Heart right ventricle (tissue), 16 donors: ENCODE measurements at regions not wholly inside any gene's neighbourhood (a gene's known extent, or its start where the extent isn't known, plus 50 kb on each side); places are given as distances from the start of the nearest gene placed in this dataset.
"Not testable (repeated sequence)": the region's sequence is repeated elsewhere in the genome, so short reads cannot be mapped to it uniquely, and the experiment has no call there.

Source experiments
- ATAC-seq, 8 donors: fragments of 200-7000 bp; cut with Tn5 transposase; one replicate each; pipeline ENCODE4 v1.9.1; 2020; ENCODE audit warnings: mild to moderate bottlenecking in 8 of 8, moderate library complexity in 8 of 8, moderate number of reproducible peaks in 1 of 8
- DNase-seq, 2 donors: peaks; one replicate each; pipeline ENCODE4 v3.0.0-alpha.2; 2020
- H3K27ac ChIP-seq, 10 donors: fragments of 200-600 bp; sonication (generic) in 2 of 10; one replicate each; pipeline versions ENCODE4 v1.5.0 to v1.8.0; 2020 to 2022; ENCODE audit warnings: mild to moderate bottlenecking in 3 of 10
- H3K27me3 ChIP-seq, 7 donors: fragments of 200-600 bp; one replicate each; pipeline ENCODE4 v1.8.0; 2021 to 2022; ENCODE audit warnings: mild to moderate bottlenecking in 2 of 7
- H3K36me3 ChIP-seq, 9 donors: fragments of 200-600 bp; sonication (generic) in 1 of 9; one replicate each; pipeline versions ENCODE4 v1.5.0 to v1.8.0; 2020 to 2022; ENCODE audit warnings: mild to moderate bottlenecking in 2 of 9
- H3K4me1 ChIP-seq, 9 donors: fragments of 200-600 bp; sonication (generic) in 1 of 9; one replicate each; pipeline versions ENCODE4 v1.5.0 to v1.8.0; 2020 to 2022; ENCODE audit warnings: mild to moderate bottlenecking in 4 of 9
- H3K4me3 ChIP-seq, 10 donors: fragments of 200-600 bp; sonication (generic) in 2 of 10; one replicate each; pipeline versions ENCODE4 v1.5.0 to v1.8.0; 2020 to 2022; ENCODE audit warnings: mild to moderate bottlenecking in 7 of 10, moderate library complexity in 2 of 10
- H3K9me3 ChIP-seq, 11 donors: fragments of 200-600 bp in 10 of 11; sonication (generic) in 2 of 11; one replicate each; pipeline versions ENCODE4 v1.5.0 to v1.8.0; 2013 to 2022; ENCODE audit warnings: mild to moderate bottlenecking in 2 of 11, control low read depth in 1 of 11, moderate library complexity in 1 of 11
- WGBS, 2 donors: extraction: QIAGEN DNeasy Blood & Tissue Kit; methylation state at CpG; one replicate each; pipeline ENCODE4 v1.1.7; 2013; ENCODE audit warnings: inconsistent platforms in 1 of 2; 5-methylcytosine and 5-hydroxymethylcytosine counted together
- intact Hi-C, 10 donors: fragments of 100-400 bp; cut with DNase I; formaldehyde crosslinking; loops; one replicate each; pipeline versions ENCODE4 v1.11.1 to v1.14.2; 2022
- TF ChIP-seq, protein P1 (sequence below), 9 donors: fragments of 200-600 bp; sonication (generic) in 2 of 9; IDR thresholded peaks; one replicate each; pipeline versions ENCODE4 v1.5.0 to v1.8.0; 2021 to 2022; ENCODE audit warnings: antibody characterized with exemption in 9 of 9, mild to moderate bottlenecking in 5 of 9, moderate library complexity in 1 of 9
- donor health status: Arrhythmogenic right ventricular cardiomyopathy.
- donor health status: ischemic (EF 13 %, LVEDD 7.1; RV severe dilation, severe dysfunction).
- donor health status: healthy with polysubstance abuse.
- donor health status: DM: no; HTN: yes; CAD: no.
- donor health status: DM: no; HTN: no; CAD: no.
- donor health status: ischemic (EF 25% LVEDD 6.9; RV normal size, moderate dysfunction).
- donor health status: ischemic (EF 25% LVEDD 5.7; RV mildly dilated, moderate dysfunction).
- donor health status: healthy.
- donor health status: DM: yes; HTN: yes; CAD: no.
- donor health status: Ischemic cardiomyopathy.
- donor health status: ischemic (EF 35%, LVEDD 5.7; RV mildly dilated, moderate dysfunction).
- donor health status: nonischemic (EF 11% LVEDD 7.7; RV severe dilation, severe dysfunction).
- donor health status: DM: yes; HTN: yes; CAD: no.
- donor health status: PGD.
- donor health status: ischemic (EF 29% LVEDD 5.4; RV normal size, mild dysfunction).
- donor health status: nonischemic (EF 23%, LVEDD 6.1; RV moderate dilation, normal function).

DNA sequence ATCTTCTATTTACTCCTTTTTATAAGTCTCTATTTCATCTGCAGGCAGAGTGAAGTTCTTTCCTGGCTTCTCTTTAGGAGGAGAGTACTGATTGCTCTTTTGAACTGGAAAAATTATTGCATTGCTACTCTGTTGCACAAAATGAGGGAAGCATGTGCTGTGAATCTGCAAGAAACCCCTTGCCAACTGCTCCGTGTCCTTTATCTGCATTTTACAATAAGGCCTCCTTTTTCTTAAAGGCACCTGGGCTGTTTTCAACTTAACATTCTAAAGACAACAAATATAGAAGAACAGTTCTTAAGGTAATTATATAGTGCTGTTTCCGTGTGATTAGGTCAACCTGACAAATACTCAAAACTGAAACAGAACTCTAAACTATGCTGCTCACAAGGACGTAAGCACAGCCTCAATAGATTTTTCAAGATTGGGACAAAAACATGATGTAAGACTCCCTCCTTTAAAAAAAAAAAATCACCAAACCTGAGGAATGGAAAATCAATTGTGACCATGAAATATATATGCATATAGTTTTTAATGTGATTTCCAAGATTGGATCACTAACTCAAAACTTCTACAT lies 716.6 kb upstream of the INTU start:
- intact Hi-C loops = no loop called here
- ATAC-seq = no peak
- TF ChIP-seq, protein P1, sequence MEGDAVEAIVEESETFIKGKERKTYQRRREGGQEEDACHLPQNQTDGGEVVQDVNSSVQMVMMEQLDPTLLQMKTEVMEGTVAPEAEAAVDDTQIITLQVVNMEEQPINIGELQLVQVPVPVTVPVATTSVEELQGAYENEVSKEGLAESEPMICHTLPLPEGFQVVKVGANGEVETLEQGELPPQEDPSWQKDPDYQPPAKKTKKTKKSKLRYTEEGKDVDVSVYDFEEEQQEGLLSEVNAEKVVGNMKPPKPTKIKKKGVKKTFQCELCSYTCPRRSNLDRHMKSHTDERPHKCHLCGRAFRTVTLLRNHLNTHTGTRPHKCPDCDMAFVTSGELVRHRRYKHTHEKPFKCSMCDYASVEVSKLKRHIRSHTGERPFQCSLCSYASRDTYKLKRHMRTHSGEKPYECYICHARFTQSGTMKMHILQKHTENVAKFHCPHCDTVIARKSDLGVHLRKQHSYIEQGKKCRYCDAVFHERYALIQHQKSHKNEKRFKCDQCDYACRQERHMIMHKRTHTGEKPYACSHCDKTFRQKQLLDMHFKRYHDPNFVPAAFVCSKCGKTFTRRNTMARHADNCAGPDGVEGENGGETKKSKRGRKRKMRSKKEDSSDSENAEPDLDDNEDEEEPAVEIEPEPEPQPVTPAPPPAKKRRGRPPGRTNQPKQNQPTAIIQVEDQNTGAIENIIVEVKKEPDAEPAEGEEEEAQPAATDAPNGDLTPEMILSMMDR (IDR thresholded peaks at IDR 0.05) = no peak
- DNase-seq = no peak
- no peaks in the 10 kb centered on the region for H3K27me3 ChIP-seq
- peaks cover 0 to 11% (median 0%) of the 10 kb centered on the region in 11 donors for H3K9me3 ChIP-seq
- no peak overlapping the region for H3K27ac ChIP-seq
- H3K4me1 ChIP-seq = no peaks in the 10 kb centered on the region
- H3K4me3 ChIP-seq = no peak overlapping the region
- 49 to 54% methylated on average over 3 of the region's 3 CpGs for WGBS, 2 donors
- no peaks in the 10 kb centered on the region for H3K36me3 ChIP-seq

DNA sequence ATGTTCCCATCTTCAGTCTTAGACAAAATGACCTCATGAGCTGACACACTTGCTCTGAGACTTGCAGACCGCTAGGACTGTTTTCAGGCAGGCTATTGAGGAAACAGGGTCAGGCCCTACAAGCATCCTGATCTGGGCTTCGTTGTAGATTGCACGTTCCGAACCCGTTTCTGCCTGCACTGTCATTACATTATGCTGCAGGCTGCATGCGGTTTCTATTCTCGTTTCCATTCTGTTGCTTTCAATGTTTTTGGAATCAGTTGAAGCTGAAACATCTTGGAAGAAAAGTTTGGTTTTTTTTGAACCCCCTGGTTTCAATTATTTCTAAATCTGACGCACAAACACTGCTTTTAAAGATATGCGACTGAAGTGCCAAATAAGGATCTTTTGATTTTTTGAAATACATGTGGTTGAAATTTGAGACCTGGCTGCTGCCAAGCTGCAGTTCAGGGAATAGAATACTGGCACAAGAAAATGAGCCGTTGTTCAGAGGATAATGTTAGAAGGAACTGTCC lies 716.1 kb upstream of the INTU start:
- WGBS, 2 donors = 58 to 66% methylated on average over 10 of the region's 10 CpGs

DNA sequence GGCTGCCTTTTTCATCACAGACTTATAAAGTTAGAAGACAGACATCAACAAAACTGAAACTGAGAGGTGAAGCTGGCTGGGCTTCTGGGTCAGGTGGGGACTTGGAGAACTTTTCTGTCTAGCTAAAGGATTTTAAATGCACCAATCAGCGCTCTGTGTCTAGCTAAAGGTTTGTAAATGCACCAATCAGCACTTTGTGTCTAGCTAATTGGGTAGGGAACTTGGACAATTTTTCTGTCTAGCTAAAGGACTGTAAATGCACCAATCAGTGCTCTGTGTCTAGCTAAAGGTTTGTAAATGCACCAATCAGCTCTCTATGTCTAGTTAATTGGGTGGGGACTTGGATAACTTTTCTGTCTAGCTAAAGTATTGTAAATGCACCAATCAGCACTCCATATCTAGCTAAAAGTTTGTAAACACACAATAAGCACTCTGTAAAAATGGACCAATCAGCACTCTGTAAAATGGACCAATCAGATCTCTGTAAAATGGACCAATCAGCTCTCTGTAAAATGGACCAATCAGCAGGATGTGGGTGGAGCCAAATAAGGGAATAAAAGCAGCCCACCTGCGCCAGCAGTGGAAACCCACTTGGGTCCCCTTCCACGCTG lies 710.3 kb upstream of the INTU start:
- DNase-seq, intact Hi-C loops, H3K36me3 ChIP-seq, H3K27ac ChIP-seq, H3K27me3 ChIP-seq, H3K4me1 ChIP-seq, H3K4me3 ChIP-seq, ATAC-seq: not testable (repeated sequence)
- WGBS, 2 donors = 89 to 92% methylated on average over 3 of the region's 3 CpGs
- peaks cover 0 to 46% (median 15%) of the 10 kb centered on the region in 11 donors for H3K9me3 ChIP-seq

More for the DNA sequence above, 716.1 kb upstream of the INTU start:
- Histone ChIP-seq H3K36me3 (no peaks in the 10 kb centered on the region), H3K9me3 (peaks cover 0 to 17% (median 0%) of the 10 kb centered on the region in 11 donors), H3K4me3 (no peak overlapping the region), H3K27ac (no peak overlapping the region), H3K27me3 (no peaks in the 10 kb centered on the region), H3K4me1 (no peaks in the 10 kb centered on the region)
- no peak for DNase-seq
- intact Hi-C loops = no loop called here
- ATAC-seq = peak in 3 of 8 donors; percentile 30 to 49 (median 38)
- TF ChIP-seq, protein P1 (IDR thresholded peaks at IDR 0.05) = no peak

DNA sequence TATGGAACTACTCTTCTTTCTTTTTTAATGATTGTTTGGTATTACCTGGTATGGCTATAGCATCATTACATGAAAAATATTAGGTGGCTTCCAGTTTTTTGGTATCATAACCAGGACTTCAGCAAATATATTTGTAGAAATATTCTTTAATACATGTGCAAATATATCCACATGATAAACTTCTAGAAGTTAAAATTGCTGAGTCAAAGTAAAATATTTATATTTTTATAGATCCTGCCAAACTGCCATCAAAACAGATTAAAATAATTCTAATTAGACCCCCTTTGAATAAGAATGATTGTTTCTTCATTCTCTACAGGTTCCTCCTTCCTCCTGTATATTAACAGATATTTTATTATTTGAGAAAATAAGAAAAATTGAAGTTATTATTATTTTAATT lies 708.5 kb upstream of the INTU start:
- intact Hi-C loops = no loop called here
- H3K36me3 ChIP-seq = no peaks in the 10 kb centered on the region
- TF ChIP-seq, protein P1 (IDR thresholded peaks at IDR 0.05) = no peak

DNA sequence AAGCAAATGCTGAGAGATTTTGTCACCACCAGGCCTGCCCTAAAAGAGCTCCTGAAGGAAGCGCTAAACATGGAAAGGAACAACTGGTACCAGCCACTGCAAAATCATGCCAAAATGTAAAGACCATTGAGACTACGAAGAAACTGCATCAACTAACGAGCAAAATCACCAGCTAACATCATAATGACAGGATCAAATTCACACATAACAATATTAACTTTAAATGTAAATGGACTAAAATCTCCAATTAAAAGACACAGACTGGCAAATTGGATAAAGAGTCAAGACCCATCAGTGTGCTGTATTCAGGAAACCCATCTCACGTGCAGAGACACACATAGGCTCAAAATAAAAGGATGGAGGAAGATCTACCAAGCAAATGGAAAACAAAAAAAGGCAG lies 702.7 kb upstream of the INTU start:
- H3K4me1 ChIP-seq, H3K27ac ChIP-seq, ATAC-seq, H3K27me3 ChIP-seq, intact Hi-C loops, DNase-seq, H3K4me3 ChIP-seq, H3K36me3 ChIP-seq: not testable (repeated sequence)
- 86 to 90% methylated on average over 3 of the region's 4 CpGs for WGBS, 2 donors
- peaks cover 0 to 26% (median 3%) of the 10 kb centered on the region in 11 donors for H3K9me3 ChIP-seq

More for the DNA sequence above, 708.5 kb upstream of the INTU start:
- no peak overlapping the region for H3K4me3 ChIP-seq
- H3K27ac ChIP-seq = no peak overlapping the region
- H3K9me3 ChIP-seq = peaks cover 0 to 53% (median 15%) of the 10 kb centered on the region in 11 donors
- H3K27me3 ChIP-seq = no peaks in the 10 kb centered on the region
- H3K4me1 ChIP-seq = no peaks in the 10 kb centered on the region
- DNase-seq (no peak), ATAC-seq (no peak)
